ENCODE measurements at regions not wholly inside any gene's neighbourhood (a gene's known extent, or its start where the extent isn't known, plus 50 kb on each side); places are given as distances from the start of the nearest gene placed in this dataset.

GRCh38 chr13:26819046-26819445 is 58.5 kb upstream of the GPR12 start:
- peaks cover 8% of the 10 kb centered on the region for H3K27me3 Mint-ChIP-seq

GRCh38 chr13:26816881-26817280 is 56.3 kb upstream of the GPR12 start:
- H3K4me1 Mint-ChIP-seq (ENCODE audit: unreplicated experiment) = peaks cover 18% of the 10 kb centered on the region
- H3K27me3 Mint-ChIP-seq = peaks cover 11% of the 10 kb centered on the region
- TF ChIP-seq CTCF (conservative IDR thresholded peaks at IDR 0.05) = no peak
- no peaks in the 10 kb centered on the region for H3K36me3 Mint-ChIP-seq
- H3K27ac Mint-ChIP-seq = no peak overlapping the region
- no peak for DNase-seq (ENCODE audit: extremely low spot score, unreplicated experiment)
- no peak overlapping the region for H3K4me3 Mint-ChIP-seq
- H3K9me3 Mint-ChIP-seq = no peaks in the 10 kb centered on the region

More at GRCh38 chr13:26819046-26819445, 58.5 kb upstream of the GPR12 start:
- H3K36me3 Mint-ChIP-seq = no peaks in the 10 kb centered on the region
- no peak overlapping the region for H3K27ac Mint-ChIP-seq
- no peaks in the 10 kb centered on the region for H3K9me3 Mint-ChIP-seq
- no peak overlapping the region for H3K4me3 Mint-ChIP-seq
- no peak for DNase-seq (ENCODE audit: extremely low spot score, unreplicated experiment)
- peaks cover 13% of the 10 kb centered on the region for H3K4me1 Mint-ChIP-seq (ENCODE audit: unreplicated experiment)
- TF ChIP-seq CTCF (conservative IDR thresholded peaks at IDR 0.05) = no peak

GRCh38 chr13:26813980-26814348 is 53.4 kb upstream of the GPR12 start:
- no peak overlapping the region for H3K27ac Mint-ChIP-seq
- no peaks in the 10 kb centered on the region for H3K9me3 Mint-ChIP-seq
- no peak overlapping the region for H3K4me3 Mint-ChIP-seq
- peaks cover 20% of the 10 kb centered on the region for H3K27me3 Mint-ChIP-seq
- H3K36me3 Mint-ChIP-seq = no peaks in the 10 kb centered on the region
- no peak for DNase-seq (ENCODE audit: extremely low spot score, unreplicated experiment)
- peaks cover 18% of the 10 kb centered on the region for H3K4me1 Mint-ChIP-seq (ENCODE audit: unreplicated experiment)
- TF ChIP-seq CTCF (conservative IDR thresholded peaks at IDR 0.05) = no peak

- H3K4me3 Mint-ChIP-seq = no peak overlapping the region
- H3K27ac Mint-ChIP-seq = no peak overlapping the region
- no peaks in the 10 kb centered on the region for H3K9me3 Mint-ChIP-seq
- H3K27me3 Mint-ChIP-seq = peaks cover 24% of the 10 kb centered on the region
- no peak for TF ChIP-seq CTCF (conservative IDR thresholded peaks at IDR 0.05)
- no peaks in the 10 kb centered on the region for H3K36me3 Mint-ChIP-seq
- H3K4me1 Mint-ChIP-seq (ENCODE audit: unreplicated experiment) = peaks cover 18% of the 10 kb centered on the region
- DNase-seq (ENCODE audit: extremely low spot score, unreplicated experiment) = no peak
Measured at GRCh38 chr13:26813321-26813979, 52.9 kb upstream of the GPR12 start.

GRCh38 chr13:26811581-26811980 is 51.0 kb upstream of the GPR12 start:
- H3K27ac Mint-ChIP-seq = no peak overlapping the region
- no peaks in the 10 kb centered on the region for H3K36me3 Mint-ChIP-seq
- no peaks in the 10 kb centered on the region for H3K9me3 Mint-ChIP-seq
- no peak for DNase-seq (ENCODE audit: extremely low spot score, unreplicated experiment)
- no peak for TF ChIP-seq CTCF (conservative IDR thresholded peaks at IDR 0.05)
- H3K4me1 Mint-ChIP-seq (ENCODE audit: unreplicated experiment) = peaks cover 6% of the 10 kb centered on the region
- no peak overlapping the region for H3K4me3 Mint-ChIP-seq
- H3K27me3 Mint-ChIP-seq = peaks cover 31% of the 10 kb centered on the region
